ENCODE measurements at regions not wholly inside any gene's neighbourhood (a gene's known extent, or its start where the extent isn't known, plus 50 kb on each side); places are given as distances from the start of the nearest gene placed in this dataset.

GRCh38 chr11:91082255-91082654, 859.4 kb upstream of the CHORDC1 start:
- ATAC-seq (ENCODE audit: insufficient number of reproducible peaks, low FRiP score, low read depth) (no peak), DNase-seq (ENCODE audit: low spot score) (no peak)
- H3K27me3 ChIP-seq (replicated peaks; ENCODE audit: insufficient read depth) = no peaks in the 10 kb centered on the region
- H3K27ac ChIP-seq = no peak overlapping the region
- no peak for TF ChIP-seq CTCF (IDR thresholded peaks at IDR 0.05)
- no peaks in the 10 kb centered on the region for H3K4me1 ChIP-seq (ENCODE audit: control insufficient read depth in 1 of 2, low read depth in 2 of 2)
- no peaks in the 10 kb centered on the region for H3K36me3 ChIP-seq
- no peak overlapping the region for H3K4me3 ChIP-seq
- H3K9me3 ChIP-seq = no peaks in the 10 kb centered on the region

- TF ChIP-seq CTCF (IDR thresholded peaks at IDR 0.05) = no peak
- no peaks in the 10 kb centered on the region for H3K27me3 ChIP-seq (replicated peaks; ENCODE audit: insufficient read depth)
- no peak for ATAC-seq (ENCODE audit: insufficient number of reproducible peaks, low FRiP score, low read depth)
- no peak overlapping the region for H3K4me3 ChIP-seq
- no peaks in the 10 kb centered on the region for H3K36me3 ChIP-seq
- DNase-seq (ENCODE audit: low spot score) = no peak
- no peaks in the 10 kb centered on the region for H3K9me3 ChIP-seq
- no peak overlapping the region for H3K27ac ChIP-seq
- H3K4me1 ChIP-seq (ENCODE audit: control insufficient read depth in 1 of 2, low read depth in 2 of 2) = no peaks in the 10 kb centered on the region
These were observed 858.7 kb upstream of the CHORDC1 start for GRCh38 chr11:91081440-91082043.

GRCh38 chr11:91078221-91078620, 855.4 kb upstream of the CHORDC1 start:
- H3K9me3 ChIP-seq = no peaks in the 10 kb centered on the region
- no peak for DNase-seq (ENCODE audit: low spot score)

GRCh38 chr11:91075032-91075695, 852.3 kb upstream of the CHORDC1 start:
- Histone ChIP-seq H3K36me3 (no peaks in the 10 kb centered on the region), H3K4me3 (no peak overlapping the region), H3K27me3 (replicated peaks; ENCODE audit: insufficient read depth) (no peaks in the 10 kb centered on the region), H3K4me1 (ENCODE audit: control insufficient read depth in 1 of 2, low read depth in 2 of 2) (no peaks in the 10 kb centered on the region), H3K9me3 (no peaks in the 10 kb centered on the region), H3K27ac (no peak overlapping the region)
- ATAC-seq (ENCODE audit: insufficient number of reproducible peaks, low FRiP score, low read depth) (no peak), DNase-seq (ENCODE audit: low spot score) (no peak)
- TF ChIP-seq CTCF (IDR thresholded peaks at IDR 0.05) = no peak

More at GRCh38 chr11:91078221-91078620, 855.4 kb upstream of the CHORDC1 start:
- TF ChIP-seq CTCF (IDR thresholded peaks at IDR 0.05) = no peak
- Histone ChIP-seq H3K36me3 (no peaks in the 10 kb centered on the region), H3K27ac (no peak overlapping the region), H3K4me3 (no peak overlapping the region), H3K27me3 (replicated peaks; ENCODE audit: insufficient read depth) (no peaks in the 10 kb centered on the region), H3K4me1 (ENCODE audit: control insufficient read depth in 1 of 2, low read depth in 2 of 2) (no peaks in the 10 kb centered on the region)
- no peak for ATAC-seq (ENCODE audit: insufficient number of reproducible peaks, low FRiP score, low read depth)

GRCh38 chr11:91067666-91068065, 844.8 kb upstream of the CHORDC1 start:
- H3K27ac ChIP-seq = no peak overlapping the region
- H3K36me3 ChIP-seq = no peaks in the 10 kb centered on the region
- no peak for ATAC-seq (ENCODE audit: insufficient number of reproducible peaks, low FRiP score, low read depth)
- H3K4me1 ChIP-seq (ENCODE audit: control insufficient read depth in 1 of 2, low read depth in 2 of 2) = no peaks in the 10 kb centered on the region
- H3K9me3 ChIP-seq = no peaks in the 10 kb centered on the region
- no peak for DNase-seq (ENCODE audit: low spot score)
- H3K27me3 ChIP-seq (replicated peaks; ENCODE audit: insufficient read depth) = no peaks in the 10 kb centered on the region
- H3K4me3 ChIP-seq = no peak overlapping the region
- TF ChIP-seq CTCF (IDR thresholded peaks at IDR 0.05) = no peak
